ENCODE measurements at regions not wholly inside any gene's neighbourhood (a gene's known extent, or its start where the extent isn't known, plus 50 kb on each side); places are given as distances from the start of the nearest gene placed in this dataset.
"Not testable (repeated sequence)": the region's sequence is repeated elsewhere in the genome, so short reads cannot be mapped to it uniquely, and the experiment has no call there.

- TF ChIP-seq POLR2A, CTCF (IDR thresholded peaks at IDR 0.05): not testable (repeated sequence)
These were observed 114.5 kb downstream of the SEPTIN7 start for GRCh38 chr7:35915247-35915955.

Measured in Peyer's patch (tissue), 4 donors.